ENCODE measurements at regions not wholly inside any gene's neighbourhood (a gene's known extent, or its start where the extent isn't known, plus 50 kb on each side); places are given as distances from the start of the nearest gene placed in this dataset.

DNA sequence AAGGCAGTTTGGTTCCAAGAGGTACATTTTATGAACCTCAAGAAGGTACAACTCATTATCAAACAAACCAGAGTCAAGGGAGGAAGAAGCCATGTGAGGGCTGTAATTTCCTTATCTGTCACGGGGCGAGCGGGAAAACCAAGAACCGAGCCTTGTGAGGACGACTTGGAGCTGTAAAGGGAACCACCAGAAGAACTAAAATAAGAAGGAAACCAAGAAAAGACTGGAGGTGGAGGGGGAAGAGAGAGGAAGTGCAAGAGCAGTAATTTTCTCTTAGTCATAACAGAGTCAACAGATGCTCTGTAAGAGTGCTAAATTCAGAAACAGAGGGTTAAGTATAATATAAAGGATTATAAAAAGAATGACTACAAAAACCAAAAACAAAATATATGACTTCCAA, 127.1 kb downstream of the DIRAS2 start:
- no peak overlapping the region for H3K9ac ChIP-seq (ENCODE audit: low read length)
- no peaks in the 10 kb centered on the region for H3K27me3 ChIP-seq (ENCODE audit: insufficient read depth, low read depth, low read length)
- H3K9me2 ChIP-seq (ENCODE audit: insufficient read depth, low read length): no peaks in the 10 kb centered on the region
- no peak overlapping the region for H3K4me2 ChIP-seq (ENCODE audit: low read length)
- H3K9me3 ChIP-seq (ENCODE audit: low read length): no peaks in the 10 kb centered on the region
- H3F3A ChIP-seq (ENCODE audit: insufficient read depth, low read length, poor library complexity, severe bottlenecking): no peaks in the 10 kb centered on the region
- TF ChIP-seq SMC3 (conservative IDR thresholded peaks at IDR 0.05; ENCODE audit: poor library complexity) (no peak), RAD21 (conservative IDR thresholded peaks at IDR 0.05) (no peak), MXI1 (conservative IDR thresholded peaks at IDR 0.05; ENCODE audit: poor library complexity, severe bottlenecking) (no peak), CTCF (IDR thresholded peaks at IDR 0.05; ENCODE audit: poor library complexity, severe bottlenecking) (no peak), POLR2AphosphoS5 (IDR thresholded peaks at IDR 0.05) (no peak), REST (IDR thresholded peaks at IDR 0.05; ENCODE audit: borderline replicate concordance) (no peak), TAF1 (IDR thresholded peaks at IDR 0.05; ENCODE audit: low read depth) (no peak), EZH2 (IDR thresholded peaks at IDR 0.05; ENCODE audit: borderline replicate concordance, insufficient read depth, low read length, poor library complexity, severe bottlenecking) (no peak), EP300 (conservative IDR thresholded peaks at IDR 0.05; ENCODE audit: poor library complexity, severe bottlenecking) (no peak)
- H2AFZ ChIP-seq (ENCODE audit: low read depth, low read length): no peak overlapping the region
- no peaks in the 10 kb centered on the region for H4K20me1 ChIP-seq (ENCODE audit: insufficient read depth)
- H3K79me2 ChIP-seq (replicated peaks; ENCODE audit: insufficient read depth, low read length): no peaks in the 10 kb centered on the region
- no peak overlapping the region for H3K27ac ChIP-seq (ENCODE audit: low read length)
- no peak overlapping the region for H3K4me3 ChIP-seq (ENCODE audit: low read length)
- no peaks in the 10 kb centered on the region for H3K36me3 ChIP-seq (ENCODE audit: insufficient read depth, low read length)

GRCh38 chr9:90517103-90517502, 125.5 kb downstream of the DIRAS2 start:
- H4K20me1 ChIP-seq (ENCODE audit: insufficient read depth): no peaks in the 10 kb centered on the region
- H3K9me3 ChIP-seq (ENCODE audit: low read length): no peaks in the 10 kb centered on the region
- no peaks in the 10 kb centered on the region for H3K27me3 ChIP-seq (ENCODE audit: insufficient read depth, low read depth, low read length)
- H3K4me3 ChIP-seq (ENCODE audit: low read length): no peak overlapping the region
- H2AFZ ChIP-seq (ENCODE audit: low read depth, low read length): no peak overlapping the region
- H3F3A ChIP-seq (ENCODE audit: insufficient read depth, low read length, poor library complexity, severe bottlenecking): no peaks in the 10 kb centered on the region
- no peak for TF ChIP-seq TAF1 (IDR thresholded peaks at IDR 0.05; ENCODE audit: low read depth)
- no peak for TF ChIP-seq EZH2 (IDR thresholded peaks at IDR 0.05; ENCODE audit: borderline replicate concordance, insufficient read depth, low read length, poor library complexity, severe bottlenecking)
- TF ChIP-seq POLR2AphosphoS5 (IDR thresholded peaks at IDR 0.05): no peak
- no peak for TF ChIP-seq MXI1 (conservative IDR thresholded peaks at IDR 0.05; ENCODE audit: poor library complexity, severe bottlenecking)
- no peak for TF ChIP-seq RAD21 (conservative IDR thresholded peaks at IDR 0.05)
- no peak for TF ChIP-seq CTCF (IDR thresholded peaks at IDR 0.05; ENCODE audit: poor library complexity, severe bottlenecking)
- TF ChIP-seq REST (IDR thresholded peaks at IDR 0.05; ENCODE audit: borderline replicate concordance): no peak
- TF ChIP-seq EP300 (conservative IDR thresholded peaks at IDR 0.05; ENCODE audit: poor library complexity, severe bottlenecking): no peak
- TF ChIP-seq SMC3 (conservative IDR thresholded peaks at IDR 0.05; ENCODE audit: poor library complexity): no peak
- H3K4me2 ChIP-seq (ENCODE audit: low read length): no peak overlapping the region
- no peaks in the 10 kb centered on the region for H3K79me2 ChIP-seq (replicated peaks; ENCODE audit: insufficient read depth, low read length)
- no peaks in the 10 kb centered on the region for H3K9me2 ChIP-seq (ENCODE audit: insufficient read depth, low read length)
- H3K36me3 ChIP-seq (ENCODE audit: insufficient read depth, low read length): no peaks in the 10 kb centered on the region
- H3K27ac ChIP-seq (ENCODE audit: low read length): no peak overlapping the region
- H3K9ac ChIP-seq (ENCODE audit: low read length): no peak overlapping the region
